ENCODE measurements at regions not wholly inside any gene's neighbourhood (a gene's known extent, or its start where the extent isn't known, plus 50 kb on each side); places are given as distances from the start of the nearest gene placed in this dataset.

DNA sequence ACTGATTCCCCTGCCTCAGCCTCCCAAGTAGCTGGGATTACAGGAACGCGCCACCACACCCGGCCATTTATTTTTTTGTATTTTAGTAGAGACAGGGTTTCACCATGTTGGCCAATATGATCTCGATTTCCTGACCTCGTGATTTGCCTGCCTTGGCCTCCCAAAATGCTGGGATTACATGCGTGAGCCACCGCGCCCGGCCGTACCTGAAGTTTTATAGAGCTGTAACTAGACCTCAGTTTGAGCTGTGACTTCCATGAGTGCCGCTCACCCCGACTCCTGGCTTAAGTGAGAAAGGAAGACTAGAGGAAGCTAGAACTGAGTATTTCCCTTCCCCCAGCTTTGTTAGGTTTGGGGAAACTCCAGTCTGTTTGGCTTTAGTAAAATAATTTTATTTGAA is 1283.1 kb downstream of the KCNT2 start:
- TF ChIP-seq, protein P1, sequence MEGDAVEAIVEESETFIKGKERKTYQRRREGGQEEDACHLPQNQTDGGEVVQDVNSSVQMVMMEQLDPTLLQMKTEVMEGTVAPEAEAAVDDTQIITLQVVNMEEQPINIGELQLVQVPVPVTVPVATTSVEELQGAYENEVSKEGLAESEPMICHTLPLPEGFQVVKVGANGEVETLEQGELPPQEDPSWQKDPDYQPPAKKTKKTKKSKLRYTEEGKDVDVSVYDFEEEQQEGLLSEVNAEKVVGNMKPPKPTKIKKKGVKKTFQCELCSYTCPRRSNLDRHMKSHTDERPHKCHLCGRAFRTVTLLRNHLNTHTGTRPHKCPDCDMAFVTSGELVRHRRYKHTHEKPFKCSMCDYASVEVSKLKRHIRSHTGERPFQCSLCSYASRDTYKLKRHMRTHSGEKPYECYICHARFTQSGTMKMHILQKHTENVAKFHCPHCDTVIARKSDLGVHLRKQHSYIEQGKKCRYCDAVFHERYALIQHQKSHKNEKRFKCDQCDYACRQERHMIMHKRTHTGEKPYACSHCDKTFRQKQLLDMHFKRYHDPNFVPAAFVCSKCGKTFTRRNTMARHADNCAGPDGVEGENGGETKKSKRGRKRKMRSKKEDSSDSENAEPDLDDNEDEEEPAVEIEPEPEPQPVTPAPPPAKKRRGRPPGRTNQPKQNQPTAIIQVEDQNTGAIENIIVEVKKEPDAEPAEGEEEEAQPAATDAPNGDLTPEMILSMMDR (IDR thresholded peaks at IDR 0.05 in 4 of 5, conservative IDR thresholded peaks at IDR 0.05 in 1 of 5), result no peak
- no peak for TF ChIP-seq POLR2A (IDR thresholded peaks at IDR 0.05)
